Neural cell (in vitro differentiated cells): ENCODE measurements at regions not wholly inside any gene's neighbourhood (a gene's known extent, or its start where the extent isn't known, plus 50 kb on each side); places are given as distances from the start of the nearest gene placed in this dataset.

Experiments used
- H2AFZ ChIP-seq: fragments of 200-600, 300-800 bp; sonication (generic), shearing (Covaris generic); 2 replicates; pipeline ENCODE4 v1.6.0; 2014; ENCODE audit warnings: low read depth, mild to moderate bottlenecking, antibody characterized with exemption, low read length, moderate library complexity
- H3F3A ChIP-seq: fragments of 200-600 bp; shearing (Covaris generic); 2 replicates; pipeline ENCODE4 v1.6.1; 2016; ENCODE audit warnings: mild to moderate bottlenecking, moderate library complexity, mixed read lengths, antibody characterized with exemption, low read length; ENCODE audit not compliant: insufficient read depth, poor library complexity, severe bottlenecking
- H3K27ac ChIP-seq: fragments of 200-600, 300-800 bp; sonication (generic), shearing (Covaris generic); 2 replicates; pipeline ENCODE4 v1.5.1; 2014; ENCODE audit warnings: mild to moderate bottlenecking, low read length, moderate library complexity
- H3K27me3 ChIP-seq: fragments of 300-800, 200-600 bp; sonication (generic), shearing (Covaris generic); 2 replicates; pipeline ENCODE4 v1.6.0; 2014; ENCODE audit warnings: mild to moderate bottlenecking, low read depth, low read length, moderate library complexity; ENCODE audit not compliant: insufficient read depth
- H3K36me3 ChIP-seq: fragments of 300-800, 200-600 bp; sonication (generic), shearing (Covaris generic); 2 replicates; pipeline ENCODE4 v1.5.1; 2014; ENCODE audit warnings: mild to moderate bottlenecking, antibody characterized with exemption, low read length, moderate library complexity; ENCODE audit not compliant: insufficient read depth
- H3K4me2 ChIP-seq: fragments of 300-800, 200-600 bp; sonication (generic), shearing (Covaris generic); 2 replicates; pipeline ENCODE4 v1.6.0; 2014; ENCODE audit warnings: mild to moderate bottlenecking, low read length
- H3K4me3 ChIP-seq: fragments of 300-800, 200-600 bp; sonication (generic), shearing (Covaris generic); 2 replicates; pipeline ENCODE4 v1.5.1; 2014; ENCODE audit warnings: mild to moderate bottlenecking, low read length, moderate library complexity
- H3K79me2 ChIP-seq: fragments of 200-600 bp; shearing (Covaris generic); replicated peaks from 2 replicates; pipeline ENCODE4 v1.6.0; 2014; ENCODE audit warnings: mild to moderate bottlenecking, low read length, moderate library complexity; ENCODE audit not compliant: insufficient read depth
- H3K9ac ChIP-seq: fragments of 300-800, 200-600 bp; sonication (generic), shearing (Covaris generic); 2 replicates; pipeline ENCODE4 v1.6.1; 2016; ENCODE audit warnings: mild to moderate bottlenecking, low read length, mixed read lengths
- H3K9me2 ChIP-seq: fragments of 200-600 bp; shearing (Covaris generic); 2 replicates; pipeline ENCODE4 v1.6.1; 2016; ENCODE audit warnings: mild to moderate bottlenecking, low read length, mixed read lengths; ENCODE audit not compliant: insufficient read depth
- H3K9me3 ChIP-seq: fragments of 200-600, 300-800 bp; sonication (generic), shearing (Covaris generic); 2 replicates; pipeline ENCODE4 v1.6.1; 2016; ENCODE audit warnings: mild to moderate bottlenecking, mixed run types, low read length, moderate library complexity, mixed read lengths
- H4K20me1 ChIP-seq: fragments of 200-600 bp; shearing (Covaris generic); 2 replicates; pipeline ENCODE4 v1.6.1; 2016; ENCODE audit warnings: mild to moderate bottlenecking, mixed run types; ENCODE audit not compliant: insufficient read depth
- EP300 ChIP-seq: fragments of 450-650 bp; conservative IDR thresholded peaks from 2 replicates; pipeline ENCODE4 v1.6.1; 2014; ENCODE audit warnings: antibody characterized with exemption, mild to moderate bottlenecking, moderate library complexity; ENCODE audit not compliant: poor library complexity, severe bottlenecking
- EZH2 ChIP-seq: fragments of 200-600, 300-800 bp; shearing (Covaris generic), sonication (generic); IDR thresholded peaks from 2 replicates; pipeline ENCODE4 v1.6.1; 2014; ENCODE audit warnings: antibody characterized with exemption, low read length, borderline replicate concordance, mild to moderate bottlenecking; ENCODE audit not compliant: insufficient read depth, poor library complexity, severe bottlenecking
- MXI1 ChIP-seq: fragments of 450-650 bp; conservative IDR thresholded peaks from 2 replicates; pipeline ENCODE4 v1.6.1; 2014; ENCODE audit warnings: antibody characterized with exemption, mild to moderate bottlenecking; ENCODE audit not compliant: poor library complexity, severe bottlenecking
- POLR2AphosphoS5 ChIP-seq: IDR thresholded peaks from 2 replicates; pipeline ENCODE4 v1.6.1; 2012
- RAD21 ChIP-seq: fragments of 450-650 bp; conservative IDR thresholded peaks from 2 replicates; pipeline ENCODE4 v1.6.1; 2014; ENCODE audit warnings: antibody characterized with exemption, mild to moderate bottlenecking, moderate library complexity
- SMC3 ChIP-seq: fragments of 450-650 bp; conservative IDR thresholded peaks from 2 replicates; pipeline ENCODE4 v1.6.1; 2014; ENCODE audit warnings: antibody characterized with exemption, mild to moderate bottlenecking, moderate library complexity; ENCODE audit not compliant: poor library complexity
- TAF1 ChIP-seq: IDR thresholded peaks from 2 replicates; pipeline ENCODE4 v1.6.1; 2012; ENCODE audit warnings: low read depth
- TF ChIP-seq, protein P1 (sequence below): fragments of 450-650 bp; IDR thresholded peaks from 2 replicates; pipeline ENCODE4 v1.5.1; 2014; ENCODE audit warnings: antibody characterized with exemption, mild to moderate bottlenecking, moderate library complexity; ENCODE audit not compliant: poor library complexity, severe bottlenecking
- TF ChIP-seq, protein P2 (sequence below): IDR thresholded peaks from 2 replicates; pipeline ENCODE4 v1.6.1; 2012; ENCODE audit warnings: borderline replicate concordance

DNA sequence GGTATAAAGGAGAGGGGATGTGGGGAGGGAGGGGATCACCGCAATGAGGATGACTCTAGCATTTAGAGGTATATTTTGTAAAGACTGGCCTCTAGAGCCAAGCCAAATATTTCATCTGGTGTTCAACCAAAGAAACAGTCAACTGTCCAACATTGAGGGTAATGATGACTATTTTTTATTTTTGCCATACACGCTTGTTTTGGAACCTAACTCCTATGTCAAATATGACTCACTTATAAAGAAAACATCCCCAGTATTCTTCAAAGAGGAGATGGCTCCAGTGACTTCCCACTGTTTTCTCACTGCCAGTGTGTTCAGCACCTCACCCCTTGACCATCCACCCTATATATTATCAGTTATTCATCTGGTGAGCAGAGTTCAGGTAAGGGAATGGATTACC lies 77.3 kb downstream of the WNT5A start:
- Histone ChIP-seq H3K79me2 (no peaks in the 10 kb centered on the region), H3K9me2 (no peaks in the 10 kb centered on the region), H3K4me2 (no peak overlapping the region), H3K36me3 (no peaks in the 10 kb centered on the region), H2AFZ (no peak overlapping the region), H3K4me3 (no peak overlapping the region), H3K9ac (no peak overlapping the region), H3K9me3 (no peaks in the 10 kb centered on the region), H3K27me3 (no peaks in the 10 kb centered on the region), H4K20me1 (no peaks in the 10 kb centered on the region), H3F3A (no peaks in the 10 kb centered on the region), H3K27ac (no peak overlapping the region)
- TF ChIP-seq EZH2, result no peak
- TF ChIP-seq TAF1, result no peak
- TF ChIP-seq POLR2AphosphoS5, result no peak
- no peak for TF ChIP-seq RAD21
- no peak for TF ChIP-seq EP300
- TF ChIP-seq SMC3, result no peak
- TF ChIP-seq, protein P1, sequence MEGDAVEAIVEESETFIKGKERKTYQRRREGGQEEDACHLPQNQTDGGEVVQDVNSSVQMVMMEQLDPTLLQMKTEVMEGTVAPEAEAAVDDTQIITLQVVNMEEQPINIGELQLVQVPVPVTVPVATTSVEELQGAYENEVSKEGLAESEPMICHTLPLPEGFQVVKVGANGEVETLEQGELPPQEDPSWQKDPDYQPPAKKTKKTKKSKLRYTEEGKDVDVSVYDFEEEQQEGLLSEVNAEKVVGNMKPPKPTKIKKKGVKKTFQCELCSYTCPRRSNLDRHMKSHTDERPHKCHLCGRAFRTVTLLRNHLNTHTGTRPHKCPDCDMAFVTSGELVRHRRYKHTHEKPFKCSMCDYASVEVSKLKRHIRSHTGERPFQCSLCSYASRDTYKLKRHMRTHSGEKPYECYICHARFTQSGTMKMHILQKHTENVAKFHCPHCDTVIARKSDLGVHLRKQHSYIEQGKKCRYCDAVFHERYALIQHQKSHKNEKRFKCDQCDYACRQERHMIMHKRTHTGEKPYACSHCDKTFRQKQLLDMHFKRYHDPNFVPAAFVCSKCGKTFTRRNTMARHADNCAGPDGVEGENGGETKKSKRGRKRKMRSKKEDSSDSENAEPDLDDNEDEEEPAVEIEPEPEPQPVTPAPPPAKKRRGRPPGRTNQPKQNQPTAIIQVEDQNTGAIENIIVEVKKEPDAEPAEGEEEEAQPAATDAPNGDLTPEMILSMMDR, result no peak
- TF ChIP-seq, protein P2, sequence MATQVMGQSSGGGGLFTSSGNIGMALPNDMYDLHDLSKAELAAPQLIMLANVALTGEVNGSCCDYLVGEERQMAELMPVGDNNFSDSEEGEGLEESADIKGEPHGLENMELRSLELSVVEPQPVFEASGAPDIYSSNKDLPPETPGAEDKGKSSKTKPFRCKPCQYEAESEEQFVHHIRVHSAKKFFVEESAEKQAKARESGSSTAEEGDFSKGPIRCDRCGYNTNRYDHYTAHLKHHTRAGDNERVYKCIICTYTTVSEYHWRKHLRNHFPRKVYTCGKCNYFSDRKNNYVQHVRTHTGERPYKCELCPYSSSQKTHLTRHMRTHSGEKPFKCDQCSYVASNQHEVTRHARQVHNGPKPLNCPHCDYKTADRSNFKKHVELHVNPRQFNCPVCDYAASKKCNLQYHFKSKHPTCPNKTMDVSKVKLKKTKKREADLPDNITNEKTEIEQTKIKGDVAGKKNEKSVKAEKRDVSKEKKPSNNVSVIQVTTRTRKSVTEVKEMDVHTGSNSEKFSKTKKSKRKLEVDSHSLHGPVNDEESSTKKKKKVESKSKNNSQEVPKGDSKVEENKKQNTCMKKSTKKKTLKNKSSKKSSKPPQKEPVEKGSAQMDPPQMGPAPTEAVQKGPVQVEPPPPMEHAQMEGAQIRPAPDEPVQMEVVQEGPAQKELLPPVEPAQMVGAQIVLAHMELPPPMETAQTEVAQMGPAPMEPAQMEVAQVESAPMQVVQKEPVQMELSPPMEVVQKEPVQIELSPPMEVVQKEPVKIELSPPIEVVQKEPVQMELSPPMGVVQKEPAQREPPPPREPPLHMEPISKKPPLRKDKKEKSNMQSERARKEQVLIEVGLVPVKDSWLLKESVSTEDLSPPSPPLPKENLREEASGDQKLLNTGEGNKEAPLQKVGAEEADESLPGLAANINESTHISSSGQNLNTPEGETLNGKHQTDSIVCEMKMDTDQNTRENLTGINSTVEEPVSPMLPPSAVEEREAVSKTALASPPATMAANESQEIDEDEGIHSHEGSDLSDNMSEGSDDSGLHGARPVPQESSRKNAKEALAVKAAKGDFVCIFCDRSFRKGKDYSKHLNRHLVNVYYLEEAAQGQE, result no peak
- no peak for TF ChIP-seq MXI1

DNA sequence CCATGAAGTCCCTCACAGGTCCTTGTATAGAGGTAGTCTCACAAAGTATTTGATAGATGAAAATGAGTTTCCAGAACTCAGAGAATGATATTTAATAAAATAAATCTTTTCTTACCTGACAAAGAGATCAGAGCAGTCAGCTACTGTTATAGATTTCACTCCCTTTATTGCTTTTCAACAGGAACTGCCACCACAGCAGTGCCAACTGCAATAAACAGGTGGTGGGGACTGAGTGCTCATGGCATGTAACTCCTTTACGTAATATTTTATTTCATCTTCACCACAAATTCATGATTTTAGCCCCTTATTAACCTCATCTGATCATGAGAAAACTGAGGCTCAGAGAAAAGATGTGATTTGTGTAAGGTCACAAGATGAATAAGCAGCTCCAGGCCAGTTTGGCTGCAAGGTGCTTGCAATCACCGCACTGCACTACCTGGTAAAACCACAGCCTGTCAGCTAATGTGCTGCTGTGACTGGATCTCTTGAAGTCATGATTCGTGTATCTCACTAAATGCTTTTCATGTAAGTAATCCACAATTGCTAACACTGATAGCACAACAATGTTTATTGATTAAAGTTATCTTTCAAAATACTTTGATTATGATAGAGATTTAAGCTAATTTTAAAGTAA lies 78.8 kb downstream of the WNT5A start:
- H3K27ac ChIP-seq, result no peak overlapping the region
- TF ChIP-seq MXI1 (no peak), EZH2 (no peak), TAF1 (no peak), POLR2AphosphoS5 (no peak), EP300 (no peak), RAD21 (no peak), SMC3 (no peak)
- TF ChIP-seq, protein P2, result no peak
- TF ChIP-seq, protein P1, result no peak
- no peaks in the 10 kb centered on the region for H3K27me3 ChIP-seq
- no peak overlapping the region for H3K9ac ChIP-seq
- H3K79me2 ChIP-seq, result no peaks in the 10 kb centered on the region
- H3K9me3 ChIP-seq, result no peaks in the 10 kb centered on the region
- H4K20me1 ChIP-seq, result no peaks in the 10 kb centered on the region
- H3K4me3 ChIP-seq, result no peak overlapping the region
- no peaks in the 10 kb centered on the region for H3K9me2 ChIP-seq
- no peak overlapping the region for H2AFZ ChIP-seq
- no peaks in the 10 kb centered on the region for H3K36me3 ChIP-seq
- H3K4me2 ChIP-seq, result no peak overlapping the region
- H3F3A ChIP-seq, result no peaks in the 10 kb centered on the region
